IMR-90 (cell line): ENCODE measurements at regions not wholly inside any gene's neighbourhood (a gene's known extent, or its start where the extent isn't known, plus 50 kb on each side); places are given as distances from the start of the nearest gene placed in this dataset.

Source experiments
- CEBPB ChIP-seq: IDR thresholded peaks from 2 replicates; pipeline ENCODE4 v1.6.1; 2012; ENCODE audit warnings: low read depth, low read length, improper control_type of control experiment
- MAZ ChIP-seq: IDR thresholded peaks from 2 replicates; pipeline ENCODE4 v1.6.1; 2012; ENCODE audit warnings: low read depth, mild to moderate bottlenecking, low read length, improper control_type of control experiment, moderate library complexity, borderline replicate concordance
- MXI1 ChIP-seq: IDR thresholded peaks from 2 replicates; pipeline ENCODE4 v1.6.1; 2012; ENCODE audit warnings: low read depth, mild to moderate bottlenecking, low read length, moderate library complexity, borderline replicate concordance
- NFE2L2 ChIP-seq: fragments of 150-350 bp; IDR thresholded peaks from 2 replicates; pipeline ENCODE4 v1.6.1; 2016; ENCODE audit warnings: low read depth, mild to moderate bottlenecking, low read length
- POLR2A ChIP-seq: IDR thresholded peaks from 2 replicates; pipeline ENCODE4 v1.6.1; 2012; ENCODE audit warnings: mild to moderate bottlenecking, low read depth, low read length
- RAD21 ChIP-seq: IDR thresholded peaks from 2 replicates; pipeline ENCODE4 v1.6.1; 2012; ENCODE audit warnings: low read length, improper control_type of control experiment
- RCOR1 ChIP-seq: IDR thresholded peaks from 2 replicates; pipeline ENCODE4 v1.6.1; 2012; ENCODE audit warnings: mild to moderate bottlenecking, low read length, improper control_type of control experiment; ENCODE audit not compliant: insufficient replicate concordance
- RFX5 ChIP-seq: IDR thresholded peaks from 2 replicates; pipeline ENCODE4 v1.8.0; 2012; ENCODE audit warnings: low read depth, mild to moderate bottlenecking, low read length, moderate library complexity
- SMC3 ChIP-seq: fragments of 150-350 bp; IDR thresholded peaks from 2 replicates; pipeline ENCODE4 v1.6.1; 2016; ENCODE audit warnings: low read depth, mild to moderate bottlenecking, antibody characterized with exemption, low read length, moderate library complexity
- TF ChIP-seq, protein P1 (sequence below): conservative IDR thresholded peaks from 2 replicates; pipeline ENCODE4 v1.5.1; 2012; ENCODE audit warnings: mild to moderate bottlenecking, low read depth, low read length, improper control_type of control experiment
- TF ChIP-seq, protein P2 (sequence below): fragments of 150-350 bp; IDR thresholded peaks from 2 replicates; pipeline ENCODE4 v1.6.1; 2017; ENCODE audit warnings: mild to moderate bottlenecking, antibody characterized with exemption, low read length, low read depth

DNA sequence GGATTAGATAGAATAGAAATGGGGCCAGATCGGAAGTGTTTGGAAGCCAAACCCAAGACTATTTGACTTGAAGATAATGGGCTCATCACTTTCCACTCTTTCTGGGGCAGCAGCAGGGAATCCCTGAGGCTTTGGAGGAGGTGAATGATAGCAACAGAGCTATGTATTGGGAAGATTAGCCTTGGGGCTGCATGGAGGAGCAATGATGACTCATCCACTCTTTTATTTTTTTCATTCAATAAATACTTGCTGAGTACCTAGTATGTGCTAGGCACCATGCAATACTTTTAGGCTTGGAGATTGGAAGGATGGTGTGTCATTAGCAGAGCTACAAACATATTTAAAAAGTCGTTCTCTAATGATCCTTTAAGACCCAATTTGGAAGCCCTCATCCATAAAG is 166.9 kb upstream of the FOXD3 start:
- no peak for TF ChIP-seq RFX5
- TF ChIP-seq, protein P1, sequence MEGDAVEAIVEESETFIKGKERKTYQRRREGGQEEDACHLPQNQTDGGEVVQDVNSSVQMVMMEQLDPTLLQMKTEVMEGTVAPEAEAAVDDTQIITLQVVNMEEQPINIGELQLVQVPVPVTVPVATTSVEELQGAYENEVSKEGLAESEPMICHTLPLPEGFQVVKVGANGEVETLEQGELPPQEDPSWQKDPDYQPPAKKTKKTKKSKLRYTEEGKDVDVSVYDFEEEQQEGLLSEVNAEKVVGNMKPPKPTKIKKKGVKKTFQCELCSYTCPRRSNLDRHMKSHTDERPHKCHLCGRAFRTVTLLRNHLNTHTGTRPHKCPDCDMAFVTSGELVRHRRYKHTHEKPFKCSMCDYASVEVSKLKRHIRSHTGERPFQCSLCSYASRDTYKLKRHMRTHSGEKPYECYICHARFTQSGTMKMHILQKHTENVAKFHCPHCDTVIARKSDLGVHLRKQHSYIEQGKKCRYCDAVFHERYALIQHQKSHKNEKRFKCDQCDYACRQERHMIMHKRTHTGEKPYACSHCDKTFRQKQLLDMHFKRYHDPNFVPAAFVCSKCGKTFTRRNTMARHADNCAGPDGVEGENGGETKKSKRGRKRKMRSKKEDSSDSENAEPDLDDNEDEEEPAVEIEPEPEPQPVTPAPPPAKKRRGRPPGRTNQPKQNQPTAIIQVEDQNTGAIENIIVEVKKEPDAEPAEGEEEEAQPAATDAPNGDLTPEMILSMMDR = no peak
- TF ChIP-seq POLR2A = no peak
- TF ChIP-seq, protein P2, sequence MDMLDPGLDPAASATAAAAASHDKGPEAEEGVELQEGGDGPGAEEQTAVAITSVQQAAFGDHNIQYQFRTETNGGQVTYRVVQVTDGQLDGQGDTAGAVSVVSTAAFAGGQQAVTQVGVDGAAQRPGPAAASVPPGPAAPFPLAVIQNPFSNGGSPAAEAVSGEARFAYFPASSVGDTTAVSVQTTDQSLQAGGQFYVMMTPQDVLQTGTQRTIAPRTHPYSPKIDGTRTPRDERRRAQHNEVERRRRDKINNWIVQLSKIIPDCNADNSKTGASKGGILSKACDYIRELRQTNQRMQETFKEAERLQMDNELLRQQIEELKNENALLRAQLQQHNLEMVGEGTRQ = no peak
- TF ChIP-seq RAD21 = no peak
- no peak for TF ChIP-seq MXI1
- TF ChIP-seq CEBPB = no peak
- TF ChIP-seq NFE2L2 = no peak
- no peak for TF ChIP-seq MAZ
- no peak for TF ChIP-seq SMC3
- TF ChIP-seq RCOR1 = no peak
